Upper lobe of right lung (tissue), 1 donor: ENCODE measurements at regions not wholly inside any gene's neighbourhood (a gene's known extent, or its start where the extent isn't known, plus 50 kb on each side); places are given as distances from the start of the nearest gene placed in this dataset.

Source experiments
- ATAC-seq: fragments of 200-7000 bp; cut with Tn5 transposase; one replicate; pipeline ENCODE4 v1.9.1; 2020; ENCODE audit warnings: mild to moderate bottlenecking, moderate library complexity
- DNase-seq: peaks from one replicate; pipeline ENCODE4 v3.0.0-alpha.2; 2020
- H3K27ac ChIP-seq: fragments of 200-600 bp; one replicate; pipeline ENCODE4 v1.8.0; 2022
- H3K27me3 ChIP-seq: fragments of 200-600 bp; one replicate; pipeline ENCODE4 v1.8.0; 2022; ENCODE audit warnings: mild to moderate bottlenecking
- H3K36me3 ChIP-seq: fragments of 200-600 bp; one replicate; pipeline ENCODE4 v1.8.0; 2022
- H3K4me1 ChIP-seq: fragments of 200-600 bp; one replicate; pipeline ENCODE4 v1.8.0; 2022
- H3K4me3 ChIP-seq: fragments of 200-600 bp; one replicate; pipeline ENCODE4 v1.8.0; 2022; ENCODE audit warnings: mild to moderate bottlenecking
- H3K9me3 ChIP-seq: fragments of 200-600 bp; one replicate; pipeline ENCODE4 v1.8.0; 2022
- CTCF ChIP-seq: fragments of 200-600 bp; IDR thresholded peaks from one replicate; pipeline ENCODE4 v1.8.0; 2022; ENCODE audit warnings: antibody characterized with exemption
- intact Hi-C: fragments of 100-400 bp; cut with DNase I; formaldehyde crosslinking; loops from one replicate; pipeline ENCODE4 v1.11.0; 2022
- donor health status: DM: no; HTN: yes; CAD: no; lungs with severe emphysema.

DNA sequence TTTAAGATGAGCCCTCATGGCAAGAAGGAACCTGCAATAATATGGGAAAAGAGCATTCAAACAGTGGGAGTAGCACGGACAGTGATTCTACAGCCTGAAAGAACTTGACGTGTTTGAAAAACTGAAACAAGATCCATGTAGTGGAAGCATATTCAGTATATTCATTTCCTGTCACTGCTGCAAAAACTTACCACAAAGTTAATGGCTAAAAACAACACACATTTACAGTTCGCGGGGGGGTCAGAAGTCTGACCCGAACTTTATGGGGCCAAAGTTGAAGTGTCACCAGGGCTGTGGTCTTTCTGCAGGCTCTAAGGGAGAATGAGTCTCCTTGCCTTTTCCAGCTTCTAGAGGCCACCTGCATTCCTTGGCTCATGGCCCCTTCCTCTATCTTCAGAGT, 52.6 kb upstream of the ARX start:
- no peak for ATAC-seq
- no peaks in the 10 kb centered on the region for H3K36me3 ChIP-seq
- no peak overlapping the region for H3K27ac ChIP-seq
- DNase-seq = no peak
- H3K9me3 ChIP-seq = no peaks in the 10 kb centered on the region
- intact Hi-C loops = no loop called here
- H3K4me3 ChIP-seq = no peak overlapping the region
- no peaks in the 10 kb centered on the region for H3K4me1 ChIP-seq
- TF ChIP-seq CTCF = no peak
- no peaks in the 10 kb centered on the region for H3K27me3 ChIP-seq

GRCh38 chrX:25067271-25068172, 51.8 kb upstream of the ARX start:
- TF ChIP-seq CTCF = no peak
- no peaks in the 10 kb centered on the region for H3K36me3 ChIP-seq
- no peak overlapping the region for H3K4me3 ChIP-seq
- H3K27me3 ChIP-seq = no peaks in the 10 kb centered on the region
- H3K9me3 ChIP-seq = no peaks in the 10 kb centered on the region
- H3K4me1 ChIP-seq = no peaks in the 10 kb centered on the region
- no peak for DNase-seq
- no peak for ATAC-seq
- intact Hi-C loops = no loop called here
- no peak overlapping the region for H3K27ac ChIP-seq

- H3K4me3 ChIP-seq = no peak overlapping the region
- ATAC-seq (no peak), DNase-seq (no peak)
- intact Hi-C loops = no loop called here
- no peak for TF ChIP-seq CTCF
- H3K27me3 ChIP-seq = no peaks in the 10 kb centered on the region
- H3K9me3 ChIP-seq = no peaks in the 10 kb centered on the region
- H3K27ac ChIP-seq = no peak overlapping the region
- H3K4me1 ChIP-seq = no peaks in the 10 kb centered on the region
- H3K36me3 ChIP-seq = no peaks in the 10 kb centered on the region
These were observed 50.4 kb upstream of the ARX start for GRCh38 chrX:25066131-25066530.
